Calu3 (cell line): ENCODE measurements at regions not wholly inside any gene's neighbourhood (a gene's known extent, or its start where the extent isn't known, plus 50 kb on each side); places are given as distances from the start of the nearest gene placed in this dataset.

Experiments used
- BruUV-seq: library from RNA; stranded (reverse); fragments of 400-500 nt; replicated peaks from 2 replicates; lab custom pipeline; 2021; lab: Mats Ljungman, UMichigan
- CTCF ChIA-PET: fragments of 300-600 bp; sonication (Branson Sonifier 250); formaldehyde crosslinking; loops from one replicate; lab custom pipeline; 2022; ENCODE audit warnings: antibody characterized with exemption; lab: Charles Lee
- DNase-seq: peaks from one replicate; pipeline ENCODE4 v3.0.0; 2022
- H3K27ac Mint-ChIP-seq: one replicate; pipeline ENCODE4 v1.8.0; 2022; ENCODE audit warnings: mixed read lengths; ENCODE audit not compliant: unreplicated experiment
- H3K27me3 Mint-ChIP-seq: one replicate; pipeline ENCODE4 v1.8.0; 2022; ENCODE audit warnings: mixed read lengths; ENCODE audit not compliant: unreplicated experiment
- H3K36me3 Mint-ChIP-seq: one replicate; pipeline ENCODE4 v1.8.0; 2022; ENCODE audit warnings: mild to moderate bottlenecking, moderate library complexity, mixed read lengths; ENCODE audit not compliant: insufficient read depth, unreplicated experiment
- H3K4me1 Mint-ChIP-seq: one replicate; pipeline ENCODE4 v1.8.0; 2022; ENCODE audit warnings: mild to moderate bottlenecking, low read depth, mixed read lengths; ENCODE audit not compliant: unreplicated experiment
- H3K4me3 Mint-ChIP-seq: one replicate; pipeline ENCODE4 v1.8.0; 2022; ENCODE audit warnings: mild to moderate bottlenecking, low read depth, moderate library complexity, mixed read lengths; ENCODE audit not compliant: unreplicated experiment
- H3K9me3 Mint-ChIP-seq: one replicate; pipeline ENCODE4 v1.8.0; 2022; ENCODE audit warnings: low read depth, mixed read lengths; ENCODE audit not compliant: unreplicated experiment
- CTCF ChIP-seq: fragments of 200-600 bp; IDR thresholded peaks from one replicate; pipeline ENCODE4 v1.8.0; 2022; ENCODE audit warnings: antibody characterized with exemption; ENCODE audit not compliant: unreplicated experiment
- intact Hi-C: fragments of 100-400 bp; cut with micrococcal nuclease; formaldehyde crosslinking; loops from one replicate; pipeline ENCODE4 v1.10.0; 2022; ENCODE audit not compliant: unreplicated experiment

GRCh38 chr15:85976102-85976501, 103.6 kb upstream of the AGBL1 start:
- CTCF ChIA-PET: interaction anchor here (0.7 kb wide), 1 partner anchor 708 kb away, joined by 3 read pairs; no protein-coding TSS in a partner anchor
- H3K27ac Mint-ChIP-seq: no peak overlapping the region
- no peak overlapping the region for H3K4me3 Mint-ChIP-seq
- no TSS peak for BruUV-seq
- no peak for TF ChIP-seq CTCF
- intact Hi-C loops: no loop called here
- peaks cover 56% of the 10 kb centered on the region for H3K27me3 Mint-ChIP-seq
- H3K4me1 Mint-ChIP-seq: no peaks in the 10 kb centered on the region
- no peaks in the 10 kb centered on the region for H3K9me3 Mint-ChIP-seq
- H3K36me3 Mint-ChIP-seq: no peaks in the 10 kb centered on the region
- DNase-seq: no peak

- H3K27ac Mint-ChIP-seq: no peak overlapping the region
- intact Hi-C loops: no loop called here
- H3K36me3 Mint-ChIP-seq: no peaks in the 10 kb centered on the region
These were observed 102.7 kb upstream of the AGBL1 start for GRCh38 chr15:85976986-85977385.

GRCh38 chr15:85977586-85977985, 102.1 kb upstream of the AGBL1 start:
- no TSS peak for BruUV-seq
- no peak for DNase-seq
- intact Hi-C loops: no loop called here
- no peak for TF ChIP-seq CTCF
- H3K27ac Mint-ChIP-seq: no peak overlapping the region
- CTCF ChIA-PET: no interaction called here
- peaks cover 44% of the 10 kb centered on the region for H3K27me3 Mint-ChIP-seq
- H3K4me3 Mint-ChIP-seq: no peak overlapping the region
- H3K9me3 Mint-ChIP-seq: no peaks in the 10 kb centered on the region
- H3K4me1 Mint-ChIP-seq: no peaks in the 10 kb centered on the region
- H3K36me3 Mint-ChIP-seq: no peaks in the 10 kb centered on the region

More at GRCh38 chr15:85976986-85977385, 102.7 kb upstream of the AGBL1 start:
- CTCF ChIA-PET: no interaction called here
- no peaks in the 10 kb centered on the region for H3K4me1 Mint-ChIP-seq
- peaks cover 47% of the 10 kb centered on the region for H3K27me3 Mint-ChIP-seq
- BruUV-seq: no TSS peak
- H3K4me3 Mint-ChIP-seq: no peak overlapping the region
- no peak for DNase-seq
- no peaks in the 10 kb centered on the region for H3K9me3 Mint-ChIP-seq
- no peak for TF ChIP-seq CTCF

- no peak for DNase-seq
- no peaks in the 10 kb centered on the region for H3K4me1 Mint-ChIP-seq
- H3K9me3 Mint-ChIP-seq: no peaks in the 10 kb centered on the region
- CTCF ChIA-PET: no interaction called here
- H3K4me3 Mint-ChIP-seq: no peak overlapping the region
- no peak for TF ChIP-seq CTCF
- H3K27me3 Mint-ChIP-seq: peaks cover 33% of the 10 kb centered on the region
- no TSS peak for BruUV-seq
- H3K36me3 Mint-ChIP-seq: no peaks in the 10 kb centered on the region
- no peak overlapping the region for H3K27ac Mint-ChIP-seq
- intact Hi-C loops: no loop called here
These were observed 99.7 kb upstream of the AGBL1 start for GRCh38 chr15:85979929-85980328.
